ES-I3 (cell line): ENCODE measurements at regions not wholly inside any gene's neighbourhood (a gene's known extent, or its start where the extent isn't known, plus 50 kb on each side); places are given as distances from the start of the nearest gene placed in this dataset.

Experiments
- H3K36me3 ChIP-seq: 2 replicates; pipeline ENCODE4 v1.6.1; 2013; ENCODE audit warnings: mild to moderate bottlenecking, low read length, control low read depth, moderate library complexity; ENCODE audit not compliant: insufficient read depth
- H3K4me1 ChIP-seq: 2 replicates; pipeline ENCODE4 v1.6.1; 2013; ENCODE audit warnings: mild to moderate bottlenecking, control low read depth, low read length; ENCODE audit not compliant: insufficient read depth
- H3K9ac ChIP-seq: 2 replicates; pipeline ENCODE4 v1.6.1; 2013; ENCODE audit warnings: low read depth, mild to moderate bottlenecking, low read length, moderate library complexity
- H3K9me3 ChIP-seq: 2 replicates; pipeline ENCODE4 v1.6.1; 2013; ENCODE audit warnings: mild to moderate bottlenecking, low read length, moderate library complexity; ENCODE audit not compliant: control insufficient read depth, insufficient read depth

GRCh38 chr16:49003022-49003421, 278.6 kb downstream of the CBLN1 start:
- H3K36me3 ChIP-seq: no peaks in the 10 kb centered on the region
- no peaks in the 10 kb centered on the region for H3K9me3 ChIP-seq
- H3K9ac ChIP-seq: no peak overlapping the region
- H3K4me1 ChIP-seq: no peaks in the 10 kb centered on the region

- no peaks in the 10 kb centered on the region for H3K36me3 ChIP-seq
- H3K4me1 ChIP-seq: no peaks in the 10 kb centered on the region
- H3K9me3 ChIP-seq: no peaks in the 10 kb centered on the region
- no peak overlapping the region for H3K9ac ChIP-seq
These were observed 281.0 kb downstream of the CBLN1 start for GRCh38 chr16:49000594-49000993.

- H3K4me1 ChIP-seq: no peaks in the 10 kb centered on the region
- H3K36me3 ChIP-seq: no peaks in the 10 kb centered on the region
- H3K9me3 ChIP-seq: no peaks in the 10 kb centered on the region
- H3K9ac ChIP-seq: no peak overlapping the region
These were observed 282.1 kb downstream of the CBLN1 start for GRCh38 chr16:48999508-48999907.

- H3K9me3 ChIP-seq: no peaks in the 10 kb centered on the region
- no peak overlapping the region for H3K9ac ChIP-seq
- no peaks in the 10 kb centered on the region for H3K4me1 ChIP-seq
- no peaks in the 10 kb centered on the region for H3K36me3 ChIP-seq
These were observed 282.6 kb downstream of the CBLN1 start for GRCh38 chr16:48999044-48999443.

- no peak overlapping the region for H3K9ac ChIP-seq
These were observed 283.7 kb downstream of the CBLN1 start for GRCh38 chr16:48997946-48998345.

GRCh38 chr16:48997081-48997615, 284.5 kb downstream of the CBLN1 start:
- H3K9me3 ChIP-seq: no peaks in the 10 kb centered on the region
- no peaks in the 10 kb centered on the region for H3K36me3 ChIP-seq
- no peak overlapping the region for H3K9ac ChIP-seq
- H3K4me1 ChIP-seq: no peaks in the 10 kb centered on the region

More at GRCh38 chr16:48997946-48998345, 283.7 kb downstream of the CBLN1 start:
- H3K9me3 ChIP-seq: no peaks in the 10 kb centered on the region
- H3K4me1 ChIP-seq: no peaks in the 10 kb centered on the region
- H3K36me3 ChIP-seq: no peaks in the 10 kb centered on the region

GRCh38 chr16:48978501-48978900, 303.1 kb downstream of the CBLN1 start:
- H3K9me3 ChIP-seq: no peaks in the 10 kb centered on the region
- H3K4me1 ChIP-seq: no peaks in the 10 kb centered on the region
- no peak overlapping the region for H3K9ac ChIP-seq
- no peaks in the 10 kb centered on the region for H3K36me3 ChIP-seq

- H3K4me1 ChIP-seq: no peaks in the 10 kb centered on the region; the same call in 1 of the 2 replicates
These were observed 309.4 kb downstream of the CBLN1 start for GRCh38 chr16:48972236-48972635.

GRCh38 chr16:48971571-48972077, 310.0 kb downstream of the CBLN1 start:
- no peak overlapping the region for H3K9ac ChIP-seq
- no peaks in the 10 kb centered on the region for H3K9me3 ChIP-seq
- no peaks in the 10 kb centered on the region; the same call in 1 of the 2 replicates for H3K4me1 ChIP-seq
- H3K36me3 ChIP-seq: no peaks in the 10 kb centered on the region

More at GRCh38 chr16:48972236-48972635, 309.4 kb downstream of the CBLN1 start:
- Histone ChIP-seq H3K9me3 (no peaks in the 10 kb centered on the region), H3K9ac (no peak overlapping the region), H3K36me3 (no peaks in the 10 kb centered on the region)

GRCh38 chr16:48970216-48970615, 311.4 kb downstream of the CBLN1 start:
- Histone ChIP-seq H3K9me3 (no peaks in the 10 kb centered on the region), H3K9ac (no peak overlapping the region), H3K36me3 (no peaks in the 10 kb centered on the region), H3K4me1 (no peaks in the 10 kb centered on the region; the same call in 1 of the 2 replicates)

GRCh38 chr16:48969611-48970010, 312.0 kb downstream of the CBLN1 start:
- no peaks in the 10 kb centered on the region for H3K9me3 ChIP-seq
- H3K9ac ChIP-seq: no peak overlapping the region
- no peaks in the 10 kb centered on the region; the same call in 1 of the 2 replicates for H3K4me1 ChIP-seq
- no peaks in the 10 kb centered on the region for H3K36me3 ChIP-seq

GRCh38 chr16:48965386-48965785, 316.3 kb downstream of the CBLN1 start:
- Histone ChIP-seq H3K36me3 (no peaks in the 10 kb centered on the region), H3K4me1 (no peaks in the 10 kb centered on the region), H3K9ac (no peak overlapping the region), H3K9me3 (no peaks in the 10 kb centered on the region)

- Histone ChIP-seq H3K4me1 (no peaks in the 10 kb centered on the region), H3K9me3 (no peaks in the 10 kb centered on the region), H3K9ac (no peak overlapping the region), H3K36me3 (no peaks in the 10 kb centered on the region)
These were observed 317.6 kb downstream of the CBLN1 start for GRCh38 chr16:48963901-48964615.

- no peak overlapping the region for H3K9ac ChIP-seq
- H3K9me3 ChIP-seq: no peaks in the 10 kb centered on the region
- no peaks in the 10 kb centered on the region for H3K36me3 ChIP-seq
- no peaks in the 10 kb centered on the region for H3K4me1 ChIP-seq
These were observed 318.3 kb downstream of the CBLN1 start for GRCh38 chr16:48963306-48963705.

GRCh38 chr16:48961546-48961945, 320.1 kb downstream of the CBLN1 start:
- H3K4me1 ChIP-seq: no peaks in the 10 kb centered on the region
- H3K36me3 ChIP-seq: no peaks in the 10 kb centered on the region
- no peaks in the 10 kb centered on the region for H3K9me3 ChIP-seq
- H3K9ac ChIP-seq: no peak overlapping the region
